ENCODE measurements at regions not wholly inside any gene's neighbourhood (a gene's known extent, or its start where the extent isn't known, plus 50 kb on each side); places are given as distances from the start of the nearest gene placed in this dataset.

DNA sequence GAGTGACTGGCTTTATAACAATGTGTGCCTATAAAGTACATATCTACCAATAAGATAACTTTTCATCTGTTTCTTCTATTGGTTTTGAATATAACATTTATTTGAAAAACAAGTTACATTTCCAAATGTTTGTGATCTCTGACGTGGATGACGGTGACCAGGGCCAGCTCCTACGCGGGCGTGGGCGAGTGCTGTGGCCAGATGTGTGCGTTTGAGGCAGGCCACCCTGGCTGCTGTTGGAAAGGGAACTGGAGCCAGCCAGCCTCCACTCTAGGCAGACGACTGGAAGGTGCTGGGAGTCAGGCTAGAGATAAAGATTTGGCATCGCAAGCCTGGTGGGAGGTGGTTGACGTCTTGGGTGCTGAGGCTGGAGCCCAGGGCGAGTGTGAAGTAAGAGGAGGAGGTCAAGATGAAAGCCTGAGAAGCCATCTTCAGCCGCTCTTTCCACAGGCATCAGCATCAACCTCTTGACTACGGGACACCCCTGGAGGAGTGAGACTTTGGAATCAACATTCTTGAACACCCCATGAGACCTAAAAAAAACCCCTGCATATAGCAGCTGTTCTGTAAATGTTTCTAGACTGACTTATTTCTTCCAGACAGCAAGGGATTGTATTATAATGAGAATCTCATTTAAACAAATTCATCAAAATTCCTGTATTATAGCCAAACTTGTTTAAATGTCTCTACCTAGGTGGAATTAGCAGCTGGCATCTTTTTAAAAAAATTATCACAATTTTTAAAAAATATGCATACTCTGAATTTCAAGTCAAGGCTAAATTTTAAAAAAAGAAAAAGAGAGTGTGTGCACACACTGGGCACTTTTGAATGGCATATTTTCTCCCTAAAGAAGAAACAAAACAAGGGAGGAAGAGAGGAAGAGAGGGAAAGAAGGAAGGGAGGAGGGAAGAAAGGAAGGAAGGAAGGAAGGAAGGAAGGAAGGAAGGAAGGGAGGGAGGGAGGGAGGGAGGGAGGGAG lies 112.5 kb upstream of the SLC44A3 start:
- H3K4me3 ChIP-seq (ENCODE audit: low read depth, low read length) = no peak overlapping the region
- TF ChIP-seq, protein P1, sequence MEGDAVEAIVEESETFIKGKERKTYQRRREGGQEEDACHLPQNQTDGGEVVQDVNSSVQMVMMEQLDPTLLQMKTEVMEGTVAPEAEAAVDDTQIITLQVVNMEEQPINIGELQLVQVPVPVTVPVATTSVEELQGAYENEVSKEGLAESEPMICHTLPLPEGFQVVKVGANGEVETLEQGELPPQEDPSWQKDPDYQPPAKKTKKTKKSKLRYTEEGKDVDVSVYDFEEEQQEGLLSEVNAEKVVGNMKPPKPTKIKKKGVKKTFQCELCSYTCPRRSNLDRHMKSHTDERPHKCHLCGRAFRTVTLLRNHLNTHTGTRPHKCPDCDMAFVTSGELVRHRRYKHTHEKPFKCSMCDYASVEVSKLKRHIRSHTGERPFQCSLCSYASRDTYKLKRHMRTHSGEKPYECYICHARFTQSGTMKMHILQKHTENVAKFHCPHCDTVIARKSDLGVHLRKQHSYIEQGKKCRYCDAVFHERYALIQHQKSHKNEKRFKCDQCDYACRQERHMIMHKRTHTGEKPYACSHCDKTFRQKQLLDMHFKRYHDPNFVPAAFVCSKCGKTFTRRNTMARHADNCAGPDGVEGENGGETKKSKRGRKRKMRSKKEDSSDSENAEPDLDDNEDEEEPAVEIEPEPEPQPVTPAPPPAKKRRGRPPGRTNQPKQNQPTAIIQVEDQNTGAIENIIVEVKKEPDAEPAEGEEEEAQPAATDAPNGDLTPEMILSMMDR (IDR thresholded peaks at IDR 0.05; ENCODE audit: low read depth, low read length) = no peak

DNA sequence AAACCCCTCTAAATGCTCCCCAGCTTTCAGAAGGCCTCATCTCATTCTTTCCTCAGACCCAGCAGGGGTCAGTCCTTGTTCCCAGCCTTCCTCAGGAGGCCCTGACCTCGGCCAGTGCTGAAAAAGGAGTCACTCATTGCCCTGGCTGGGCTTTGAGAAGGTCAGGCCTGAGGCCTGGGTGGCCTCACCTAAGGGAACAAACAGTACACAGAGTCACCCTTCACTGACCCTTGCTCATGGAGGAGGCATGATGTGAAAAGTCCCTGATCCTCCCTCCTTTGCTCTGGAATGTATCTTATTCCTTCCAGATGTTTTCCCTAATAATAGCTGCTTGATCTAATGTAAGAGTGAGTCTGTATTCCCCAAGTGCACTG lies 117.7 kb upstream of the SLC44A3 start:
- no peak overlapping the region for H3K4me3 ChIP-seq (ENCODE audit: low read depth, low read length)
- TF ChIP-seq, protein P1 (IDR thresholded peaks at IDR 0.05; ENCODE audit: low read depth, low read length) = no peak

DNA sequence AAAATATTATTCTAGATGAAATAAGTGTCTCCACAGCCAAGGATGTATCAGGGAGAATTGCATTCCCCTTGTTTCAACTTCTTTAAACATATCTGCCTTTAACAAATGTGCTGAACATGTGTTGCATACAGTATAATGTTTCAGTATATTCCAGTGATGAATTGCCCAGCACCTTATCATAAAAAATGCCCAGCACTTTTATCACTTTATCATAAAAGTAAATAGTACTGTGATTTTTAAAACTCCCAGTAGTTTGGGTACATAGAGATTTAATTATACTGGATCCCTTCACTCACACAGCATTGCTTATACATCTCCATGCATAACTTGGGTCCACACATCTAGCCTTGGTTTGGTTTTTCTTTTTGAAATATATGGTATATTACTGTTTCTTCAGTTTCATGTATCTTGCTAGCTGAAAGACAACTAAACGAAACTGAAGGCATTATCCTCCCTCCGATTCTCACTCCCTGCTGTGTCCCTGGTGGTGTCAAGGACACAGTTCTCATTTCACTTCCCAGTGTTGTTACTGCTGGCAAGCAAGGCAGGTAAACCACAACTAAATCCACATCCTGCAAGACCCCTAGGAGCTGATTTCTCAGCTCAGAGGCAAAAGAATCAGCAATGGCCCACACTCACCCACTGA lies 118.2 kb upstream of the SLC44A3 start:
- TF ChIP-seq, protein P1 (IDR thresholded peaks at IDR 0.05; ENCODE audit: low read depth, low read length) = no peak
- H3K4me3 ChIP-seq (ENCODE audit: low read depth, low read length) = no peak overlapping the region

DNA sequence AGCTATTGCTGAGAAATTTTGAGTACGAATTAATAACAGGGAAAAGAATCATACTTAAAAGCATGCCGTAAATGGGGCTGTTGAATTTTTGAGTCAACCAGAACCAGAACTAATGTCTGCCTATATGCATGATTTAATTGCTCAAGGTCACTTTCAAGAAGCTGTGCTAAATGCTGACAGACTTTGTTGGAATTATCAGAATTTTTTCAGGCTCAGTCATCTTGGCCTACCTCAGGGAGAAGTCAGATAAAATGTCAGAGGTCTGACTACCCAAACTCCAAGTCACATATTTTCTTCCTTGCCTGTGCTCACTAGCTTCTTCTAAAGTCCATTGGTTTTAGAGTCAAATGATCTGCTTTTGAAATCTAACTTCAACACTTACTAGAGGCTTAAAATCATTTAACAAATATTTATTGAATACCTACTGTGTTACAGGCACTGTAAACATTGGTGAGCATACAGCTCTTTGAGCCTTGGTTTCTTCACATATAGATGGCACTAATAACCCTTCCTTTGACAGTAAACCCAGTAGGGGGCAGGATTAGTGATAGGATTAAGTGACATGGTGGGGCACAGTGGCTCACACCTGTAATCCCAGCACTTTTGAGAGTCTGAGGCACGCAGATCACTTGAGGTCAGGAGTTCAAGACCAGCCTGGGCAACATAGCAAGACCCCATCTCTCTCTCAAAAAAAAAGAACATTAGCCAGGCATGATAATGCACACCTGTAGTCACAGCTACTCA lies 121.2 kb upstream of the SLC44A3 start:
- TF ChIP-seq, protein P1 (IDR thresholded peaks at IDR 0.05; ENCODE audit: low read depth, low read length) = no peak
- H3K4me3 ChIP-seq (ENCODE audit: low read depth, low read length) = no peak overlapping the region

DNA sequence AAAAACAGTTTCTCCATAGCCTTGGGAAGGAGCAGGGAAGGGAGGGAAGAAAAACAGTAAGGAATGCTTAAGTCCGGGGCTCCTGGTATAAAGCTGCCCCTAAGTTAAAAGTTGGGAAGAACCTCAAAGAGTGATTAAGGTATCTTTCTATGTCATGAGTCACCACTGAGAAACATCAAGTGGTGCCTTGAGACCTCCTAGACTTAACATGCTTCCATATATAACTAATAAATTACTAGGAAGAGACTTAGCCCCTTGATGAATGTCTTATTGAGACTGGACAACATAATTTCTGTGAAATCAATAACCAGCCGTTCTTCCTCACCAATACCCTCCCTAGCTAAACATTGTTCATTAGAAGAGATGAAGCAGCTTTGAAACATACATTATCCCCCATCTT lies 121.8 kb upstream of the SLC44A3 start:
- TF ChIP-seq, protein P1 (IDR thresholded peaks at IDR 0.05; ENCODE audit: low read depth, low read length) = no peak

DNA sequence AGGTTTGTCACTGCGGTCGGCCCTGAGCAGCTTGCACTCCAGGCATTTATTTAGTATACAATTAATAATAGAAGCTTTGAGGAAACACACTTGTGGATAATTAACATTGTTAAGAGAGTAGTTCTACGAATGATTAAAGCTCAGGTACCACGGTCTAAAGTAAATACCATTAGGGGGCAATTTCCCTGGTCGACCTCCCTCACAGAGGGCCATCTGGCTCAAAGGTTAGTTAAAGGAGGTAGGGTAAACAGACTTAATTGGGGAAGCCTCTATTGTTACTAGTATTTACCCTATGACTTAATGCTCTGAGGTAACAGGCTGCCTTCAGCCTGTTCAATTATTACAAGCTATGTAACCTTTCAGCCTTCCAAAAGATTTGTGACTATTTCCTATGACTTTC lies 122.3 kb upstream of the SLC44A3 start:
- TF ChIP-seq, protein P1 (IDR thresholded peaks at IDR 0.05; ENCODE audit: low read depth, low read length) = no peak
- H3K4me3 ChIP-seq (ENCODE audit: low read depth, low read length) = no peak overlapping the region

More for the DNA sequence above, 121.8 kb upstream of the SLC44A3 start:
- H3K4me3 ChIP-seq (ENCODE audit: low read depth, low read length) = no peak overlapping the region

All from WI38 (cell line).